Spleen (tissue), 7 donors: ENCODE measurements at regions not wholly inside any gene's neighbourhood (a gene's known extent, or its start where the extent isn't known, plus 50 kb on each side); places are given as distances from the start of the nearest gene placed in this dataset.

ENCODE experiments used
- POLR2AphosphoS5 ChIP-seq, 3 donors: sonication (generic); formaldehyde crosslinking; IDR thresholded peaks; one replicate each; pipeline ENCODE4 v1.5.1; 2017; ENCODE audit warnings: antibody characterized with exemption in 3 of 3
- TF ChIP-seq, protein P1 (sequence below), 11 experiments: fragments of 200-600 bp in 7 of 11; fragments of 450-650 bp in 4 of 11; sonication (generic) in 4 of 11; IDR thresholded peaks in 8 of 11; conservative IDR thresholded peaks in 3 of 11; 1 replicate in 7 of 11; 2 replicates in 4 of 11; pipeline versions ENCODE4 v1.4.0 to v1.8.0; 2016 to 2021; ENCODE audit warnings: antibody characterized with exemption in 11 of 11, inconsistent platforms in 4 of 11, mild to moderate bottlenecking in 1 of 11
- donor health status: DM: no; HTN: no; CAD: no; lungs with moderate emphysema.
- donor health status: DM: no; HTN: no; CAD: no.
- donor health status: DM: no; HTN: no; CAD: no.

GRCh38 chr15:95674031-95674430 is 656.5 kb upstream of the NR2F2 start:
- TF ChIP-seq, protein P1, sequence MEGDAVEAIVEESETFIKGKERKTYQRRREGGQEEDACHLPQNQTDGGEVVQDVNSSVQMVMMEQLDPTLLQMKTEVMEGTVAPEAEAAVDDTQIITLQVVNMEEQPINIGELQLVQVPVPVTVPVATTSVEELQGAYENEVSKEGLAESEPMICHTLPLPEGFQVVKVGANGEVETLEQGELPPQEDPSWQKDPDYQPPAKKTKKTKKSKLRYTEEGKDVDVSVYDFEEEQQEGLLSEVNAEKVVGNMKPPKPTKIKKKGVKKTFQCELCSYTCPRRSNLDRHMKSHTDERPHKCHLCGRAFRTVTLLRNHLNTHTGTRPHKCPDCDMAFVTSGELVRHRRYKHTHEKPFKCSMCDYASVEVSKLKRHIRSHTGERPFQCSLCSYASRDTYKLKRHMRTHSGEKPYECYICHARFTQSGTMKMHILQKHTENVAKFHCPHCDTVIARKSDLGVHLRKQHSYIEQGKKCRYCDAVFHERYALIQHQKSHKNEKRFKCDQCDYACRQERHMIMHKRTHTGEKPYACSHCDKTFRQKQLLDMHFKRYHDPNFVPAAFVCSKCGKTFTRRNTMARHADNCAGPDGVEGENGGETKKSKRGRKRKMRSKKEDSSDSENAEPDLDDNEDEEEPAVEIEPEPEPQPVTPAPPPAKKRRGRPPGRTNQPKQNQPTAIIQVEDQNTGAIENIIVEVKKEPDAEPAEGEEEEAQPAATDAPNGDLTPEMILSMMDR (IDR thresholded peaks at IDR 0.05 in 8 of 11, conservative IDR thresholded peaks at IDR 0.05 in 3 of 11) = no peak
- TF ChIP-seq POLR2AphosphoS5 (IDR thresholded peaks at IDR 0.05) = no peak
